ENCODE measurements at regions not wholly inside any gene's neighbourhood (a gene's known extent, or its start where the extent isn't known, plus 50 kb on each side); places are given as distances from the start of the nearest gene placed in this dataset.

GRCh38 chr5:124315741-124316415 lies 430.6 kb downstream of the ZNF608 start:
- DNase-seq (ENCODE audit: low spot score) = no peak

- DNase-seq (ENCODE audit: low spot score) = no peak
These were observed 436.0 kb downstream of the ZNF608 start for GRCh38 chr5:124310453-124310852.

GRCh38 chr5:124309241-124309980 lies 437.0 kb downstream of the ZNF608 start:
- DNase-seq (ENCODE audit: low spot score) = no peak

GRCh38 chr5:124303366-124303765 lies 443.1 kb downstream of the ZNF608 start:
- no peak for DNase-seq (ENCODE audit: low spot score)

- DNase-seq (ENCODE audit: low spot score) = no peak
These were observed 443.9 kb downstream of the ZNF608 start for GRCh38 chr5:124302533-124302932.

- DNase-seq (ENCODE audit: low spot score) = no peak
These were observed 444.6 kb downstream of the ZNF608 start for GRCh38 chr5:124301850-124302249.

- no peak for DNase-seq (ENCODE audit: low spot score)
These were observed 445.4 kb downstream of the ZNF608 start for GRCh38 chr5:124300815-124301621.

- DNase-seq (ENCODE audit: low spot score) = no peak
These were observed 448.6 kb downstream of the ZNF608 start for GRCh38 chr5:124297826-124298225.

GRCh38 chr5:124292322-124292855 lies 454.1 kb downstream of the ZNF608 start:
- no peak for DNase-seq (ENCODE audit: low spot score)

GRCh38 chr5:124289641-124290311 lies 456.7 kb downstream of the ZNF608 start:
- no peak for DNase-seq (ENCODE audit: low spot score)

- no peak for DNase-seq (ENCODE audit: low spot score)
These were observed 457.3 kb downstream of the ZNF608 start for GRCh38 chr5:124289130-124289529.

GRCh38 chr5:124287813-124288212 lies 458.6 kb downstream of the ZNF608 start:
- no peak for DNase-seq (ENCODE audit: low spot score)

- DNase-seq (ENCODE audit: low spot score) = no peak
These were observed 460.7 kb downstream of the ZNF608 start for GRCh38 chr5:124285733-124286132.

- DNase-seq (ENCODE audit: low spot score) = no peak
These were observed 461.4 kb downstream of the ZNF608 start for GRCh38 chr5:124285071-124285470.

- DNase-seq (ENCODE audit: low spot score) = no peak
These were observed 463.4 kb downstream of the ZNF608 start for GRCh38 chr5:124283031-124283430.

- DNase-seq (ENCODE audit: low spot score) = no peak
These were observed 466.4 kb downstream of the ZNF608 start for GRCh38 chr5:124280079-124280478.

- no peak for DNase-seq (ENCODE audit: low spot score)
These were observed 467.1 kb downstream of the ZNF608 start for GRCh38 chr5:124279146-124279876.

- no peak for DNase-seq (ENCODE audit: low spot score)
These were observed 467.8 kb downstream of the ZNF608 start for GRCh38 chr5:124278636-124279035.

GRCh38 chr5:124277767-124278545 lies 468.5 kb downstream of the ZNF608 start:
- no peak for DNase-seq (ENCODE audit: low spot score)

- no peak for DNase-seq (ENCODE audit: low spot score)
These were observed 470.3 kb downstream of the ZNF608 start for GRCh38 chr5:124276166-124276565.
